NCI-H345 (cell line): ENCODE measurements at regions not wholly inside any gene's neighbourhood (a gene's known extent, or its start where the extent isn't known, plus 50 kb on each side); places are given as distances from the start of the nearest gene placed in this dataset.
"Not testable (repeated sequence)": the region's sequence is repeated elsewhere in the genome, so short reads cannot be mapped to it uniquely, and the experiment has no call there.

Source experiments
- DNase-seq: peaks from one replicate; lab custom pipeline; 2025; lab: John Stamatoyannopoulos, UW

DNA sequence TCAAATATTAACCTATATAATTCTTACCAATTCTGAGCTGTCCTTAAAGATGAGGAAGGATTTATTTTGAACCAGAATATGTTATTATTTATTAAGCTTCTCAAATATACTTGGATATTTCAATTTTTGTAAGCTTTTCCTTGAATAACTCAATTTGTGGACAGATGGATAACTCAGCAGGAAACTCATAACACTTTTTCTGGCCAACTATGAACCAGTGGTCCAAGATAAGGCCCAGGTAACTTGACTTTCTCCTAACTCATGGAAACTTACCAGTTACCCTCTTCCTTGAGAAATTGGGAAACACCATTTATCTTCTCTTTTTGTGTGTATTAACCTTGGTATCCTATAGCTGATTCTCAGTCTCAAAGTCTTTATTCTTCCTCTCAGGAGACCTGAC is 427.5 kb upstream of the SYNCRIP start:
- DNase-seq = no peak

DNA sequence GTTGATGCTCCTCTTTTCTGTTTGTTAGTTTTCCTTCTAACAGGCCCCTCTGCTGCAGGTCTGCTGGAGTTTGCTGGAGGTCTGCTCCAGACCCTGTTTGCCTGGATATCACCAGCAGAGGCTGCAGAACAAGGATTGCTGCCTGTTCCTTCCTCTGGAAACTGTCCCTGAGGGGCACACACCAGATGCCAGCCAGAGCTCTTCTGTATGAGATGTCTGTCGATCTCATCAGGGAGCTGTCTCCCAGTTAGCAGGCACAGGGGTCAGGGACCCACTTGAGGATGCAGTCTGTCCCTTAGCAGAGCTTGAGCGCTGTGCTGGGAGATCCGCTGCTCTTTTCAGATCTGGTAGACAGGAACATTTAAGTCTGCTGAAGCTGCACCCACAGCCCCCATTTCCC is 422.3 kb upstream of the SYNCRIP start:
- not testable (repeated sequence) for DNase-seq

DNA sequence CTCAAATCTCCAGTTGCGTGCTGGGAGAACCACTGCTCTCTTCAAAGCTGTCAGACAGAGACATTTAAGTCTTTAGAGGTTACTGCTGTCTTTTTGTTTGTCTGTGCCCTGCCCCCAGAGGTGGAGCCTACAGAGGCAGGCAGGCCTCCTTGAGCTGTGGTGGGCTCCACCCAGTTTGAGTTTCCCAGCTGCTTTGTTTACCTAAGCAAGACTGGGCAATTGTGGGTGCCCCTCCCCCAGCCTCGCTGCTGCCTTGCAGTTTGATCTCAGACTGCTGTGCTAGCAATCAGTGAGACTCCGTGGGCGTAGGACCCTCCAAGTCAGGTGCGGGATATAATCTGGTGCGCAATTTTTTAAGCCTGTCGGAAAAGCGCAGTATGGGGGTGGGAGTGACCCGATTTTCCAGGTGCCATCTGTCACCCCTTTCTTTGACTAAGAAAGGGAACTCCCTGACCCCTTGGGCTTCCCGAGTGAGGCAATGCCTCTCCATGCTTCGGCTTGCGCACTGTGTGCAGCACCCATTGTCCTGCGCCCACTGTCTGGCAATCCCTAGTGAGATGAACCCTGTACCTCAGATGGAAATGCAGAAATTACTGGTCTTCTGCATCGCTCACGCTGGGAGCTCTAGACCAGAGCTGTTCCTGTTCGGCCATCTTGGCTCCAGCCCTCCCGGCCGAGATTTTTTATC is 414.8 kb upstream of the SYNCRIP start:
- not testable (repeated sequence) for DNase-seq

DNA sequence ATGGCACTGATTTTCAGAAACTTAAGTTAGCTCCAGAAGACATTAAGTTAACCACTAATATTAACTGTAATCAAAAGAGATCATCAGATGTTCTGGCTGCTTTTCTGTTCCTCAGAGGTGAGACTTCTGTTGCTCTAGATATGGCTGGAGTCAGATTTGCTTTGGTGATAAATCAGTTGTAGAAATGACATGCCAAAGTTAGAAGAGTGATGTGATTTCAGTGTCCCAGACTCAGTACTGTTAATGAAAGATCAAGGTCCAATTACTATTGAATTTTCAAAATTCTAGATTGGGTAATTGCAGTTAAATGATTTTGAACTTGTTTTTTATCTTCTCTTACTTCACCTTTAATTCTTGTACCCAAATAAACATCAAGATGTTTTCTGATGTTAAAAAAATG is 402.4 kb upstream of the SYNCRIP start:
- no peak for DNase-seq

DNA sequence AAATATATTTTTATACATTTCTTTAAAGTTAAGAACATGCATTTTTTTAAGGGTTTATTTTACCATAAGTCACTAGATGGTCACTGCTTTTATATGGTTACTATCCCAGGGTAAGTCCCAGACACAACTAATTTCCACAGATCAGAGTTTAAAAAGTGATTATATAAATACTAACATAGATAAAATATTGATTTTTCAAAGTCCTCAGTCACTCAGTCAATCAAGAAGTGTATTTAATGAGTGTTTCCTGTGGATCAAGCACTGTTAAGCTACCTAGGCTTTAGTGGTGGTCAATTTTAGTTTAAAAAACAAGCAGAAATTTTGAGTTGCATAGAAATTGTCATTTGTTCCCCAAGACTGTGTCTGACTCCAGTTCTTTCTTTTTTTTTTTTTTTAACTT is 399.5 kb upstream of the SYNCRIP start:
- DNase-seq = no peak

DNA sequence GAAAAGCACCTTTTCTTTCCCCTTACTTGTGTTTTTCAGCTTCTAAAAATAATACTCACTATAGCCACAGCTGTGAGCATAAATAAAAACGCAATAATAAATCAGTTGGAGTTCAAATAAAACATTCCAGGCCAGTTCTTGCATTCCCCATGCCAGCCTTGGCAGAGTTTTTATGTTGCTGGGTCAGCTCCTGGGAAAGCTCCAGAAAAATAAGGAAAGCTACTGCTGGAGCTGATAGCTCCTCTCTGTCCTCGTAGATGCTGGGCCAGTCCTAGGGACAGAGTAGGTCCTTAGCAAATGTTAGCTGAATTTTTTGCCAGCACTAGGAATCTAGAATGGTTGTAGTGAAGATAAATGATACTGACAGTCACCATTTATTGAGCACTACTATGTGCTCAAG is 389.0 kb upstream of the SYNCRIP start:
- DNase-seq = no peak

DNA sequence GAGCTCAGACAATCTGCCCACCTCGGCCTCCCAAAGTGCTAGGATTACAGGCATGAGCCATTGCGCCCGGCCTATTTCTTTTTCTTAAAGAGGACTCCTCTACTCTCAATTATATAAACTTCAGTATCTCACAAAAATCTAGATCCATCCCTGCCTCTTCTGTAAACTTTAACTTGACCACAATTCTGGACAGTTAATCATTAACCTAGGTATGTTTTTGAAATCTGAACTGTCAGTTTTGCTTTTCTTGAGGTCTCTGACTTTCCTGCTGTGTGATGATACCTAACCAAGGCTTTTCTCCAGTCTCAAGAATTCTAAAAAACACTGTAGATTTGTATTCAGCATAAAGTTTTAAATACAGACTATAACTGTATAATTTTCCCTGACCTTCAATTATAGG is 388.2 kb upstream of the SYNCRIP start:
- no peak for DNase-seq

DNA sequence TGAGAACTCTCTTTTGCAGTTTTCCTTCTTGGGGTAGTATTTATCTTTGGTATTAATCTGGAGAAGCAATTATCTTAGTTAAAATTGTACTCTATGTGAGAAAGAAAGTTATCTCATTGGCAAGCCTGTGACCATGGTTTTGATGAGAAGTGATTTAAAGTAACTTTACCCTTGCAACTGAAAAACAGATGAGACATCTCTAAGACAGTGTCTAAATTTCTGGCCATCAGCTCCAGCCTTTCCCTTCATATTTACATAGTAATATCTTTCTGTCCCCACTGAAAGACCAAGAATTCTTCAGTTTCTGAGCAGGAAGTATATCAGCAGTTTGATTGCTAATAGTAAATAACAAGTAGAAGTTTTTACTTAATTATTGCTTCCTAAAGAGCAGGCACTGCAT is 386.1 kb upstream of the SYNCRIP start:
- no peak for DNase-seq

DNA sequence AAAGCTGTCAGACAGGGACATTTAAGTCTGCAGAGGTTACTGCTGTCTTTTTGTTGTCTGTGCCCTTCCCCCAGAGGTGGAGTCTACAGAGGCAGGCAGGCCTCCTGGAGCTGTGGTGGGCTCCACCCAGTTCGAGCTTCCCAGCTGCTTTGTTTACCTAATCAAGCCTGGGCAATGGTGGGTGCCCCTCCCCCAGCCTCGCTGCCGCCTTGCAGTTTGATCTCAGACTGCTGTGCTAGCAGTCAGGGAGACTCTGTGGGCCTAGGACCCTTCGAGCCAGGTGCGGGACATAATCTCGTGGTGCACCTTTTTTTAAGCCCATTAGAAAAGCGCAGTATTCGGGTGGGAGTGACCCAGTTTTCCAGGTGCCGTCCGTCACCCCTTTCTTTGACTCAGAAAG is 384.2 kb upstream of the SYNCRIP start:
- not testable (repeated sequence) for DNase-seq

DNA sequence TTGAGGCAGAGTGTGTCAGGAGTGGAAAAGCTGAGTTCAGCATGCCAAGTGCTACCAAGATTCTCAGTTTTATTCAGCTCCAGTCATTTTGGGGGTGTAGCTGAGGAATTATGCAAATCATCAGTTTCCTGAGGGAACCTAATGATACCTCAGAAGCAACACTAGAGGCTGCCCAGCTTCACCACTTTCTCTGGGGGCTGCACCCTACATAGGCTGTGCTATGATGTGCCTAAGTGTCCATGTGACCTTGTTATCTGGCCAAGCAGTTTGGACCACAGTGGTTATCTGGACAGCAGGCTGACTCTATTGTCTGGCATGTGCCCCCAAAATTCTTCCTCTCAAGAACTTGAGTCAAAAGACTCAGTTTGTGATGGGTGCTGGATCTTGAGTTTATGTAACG is 374.6 kb upstream of the SYNCRIP start:
- DNase-seq = no peak

DNA sequence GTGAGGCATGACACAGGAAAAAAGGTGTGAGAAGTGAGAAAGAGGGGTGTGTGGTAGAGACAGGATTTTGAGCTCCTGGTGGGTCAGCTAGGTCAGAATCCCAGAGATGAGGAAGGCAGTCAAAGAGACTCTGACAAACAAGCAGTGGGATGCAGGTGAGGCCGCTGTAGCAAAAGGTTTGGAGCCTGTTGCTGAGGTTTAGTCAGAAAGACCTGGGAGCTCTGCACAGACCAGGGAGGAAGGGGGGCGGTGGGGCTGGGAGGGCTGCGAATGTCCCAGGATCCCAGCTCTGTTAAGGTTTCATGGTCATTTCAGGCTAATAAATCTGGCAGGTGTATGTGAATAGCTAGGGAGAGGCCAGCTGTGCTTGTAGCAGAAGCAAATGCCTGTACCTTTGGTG is 373.9 kb upstream of the SYNCRIP start:
- DNase-seq = no peak

DNA sequence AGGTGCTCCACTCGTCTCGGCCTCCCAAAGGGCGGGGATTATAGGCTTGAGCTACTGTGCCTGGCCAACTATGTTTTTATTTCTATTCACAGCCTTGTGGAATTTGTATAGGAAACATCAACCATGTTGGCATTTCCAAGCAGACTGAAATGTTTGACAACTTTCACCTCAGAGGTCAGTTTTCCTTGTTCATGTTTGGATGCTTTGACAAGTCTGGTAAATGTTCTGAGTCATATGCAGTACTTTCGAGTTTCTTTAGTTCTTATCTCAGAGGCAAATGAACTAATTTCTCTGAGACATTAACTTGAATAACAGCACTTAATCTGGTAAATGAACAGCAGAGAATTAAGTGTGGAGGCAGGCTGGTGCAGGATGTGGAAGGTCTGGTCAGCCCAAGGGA is 373.4 kb upstream of the SYNCRIP start:
- no peak for DNase-seq

DNA sequence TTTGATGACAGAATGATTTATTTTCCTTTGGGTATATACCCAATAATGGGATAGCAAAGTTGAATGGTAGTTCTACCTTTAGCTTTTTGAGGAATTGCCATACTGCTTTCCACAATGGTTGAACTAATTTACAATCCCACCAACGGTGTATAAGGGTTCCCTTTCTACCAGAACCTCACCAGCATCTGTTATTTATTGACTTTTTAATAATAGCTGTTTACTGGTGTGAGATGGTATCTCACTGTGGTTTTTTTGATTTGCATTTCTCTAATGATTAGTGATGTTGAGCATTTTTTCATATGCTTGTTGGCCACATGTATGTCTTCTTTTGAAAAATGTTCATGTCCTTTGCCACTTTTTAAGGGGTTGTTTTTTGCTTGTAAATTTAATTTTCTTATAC is 370.3 kb upstream of the SYNCRIP start:
- DNase-seq = not testable (repeated sequence)

DNA sequence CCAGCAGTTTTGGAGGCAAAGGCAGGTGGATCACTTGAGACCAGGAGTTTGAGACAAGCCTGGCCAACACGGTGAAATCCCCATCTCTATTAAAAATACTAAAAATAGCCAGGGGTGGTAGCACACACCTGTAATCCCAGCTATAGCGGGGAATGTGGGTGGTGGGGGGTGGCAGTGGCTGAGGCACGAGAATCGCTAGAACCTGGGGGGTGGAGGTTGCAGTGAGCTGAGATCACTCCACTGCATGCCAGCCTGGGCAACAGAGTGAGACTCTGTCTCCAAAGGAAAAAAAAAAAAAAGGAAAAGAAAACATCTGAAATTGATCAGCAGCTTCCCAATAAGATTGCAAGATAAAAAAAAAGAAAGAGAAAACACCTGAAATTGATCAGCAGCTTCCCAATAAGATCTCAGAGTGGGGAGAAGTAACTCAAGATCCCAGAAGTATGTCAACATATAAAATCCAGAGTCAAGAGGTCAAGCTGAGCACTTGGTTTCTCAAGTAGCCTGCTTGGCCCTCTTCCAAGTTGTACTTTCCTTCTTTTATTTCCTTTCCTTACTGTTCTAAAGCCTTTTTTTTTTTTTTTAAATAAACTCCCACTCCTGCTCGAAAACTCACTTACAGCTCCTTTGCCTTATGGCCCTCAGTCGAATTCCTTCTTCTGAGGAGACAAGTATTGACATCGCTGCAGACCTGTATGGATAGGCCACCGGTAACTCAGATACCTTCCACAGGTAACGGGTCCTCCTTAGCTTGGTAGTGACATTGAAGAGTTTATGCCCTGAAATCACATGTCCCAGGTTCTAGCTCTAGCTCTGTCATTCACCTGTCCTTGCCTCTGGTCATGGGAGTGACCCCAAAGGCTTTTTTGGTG is 368.5 kb upstream of the SYNCRIP start:
- no peak for DNase-seq

DNA sequence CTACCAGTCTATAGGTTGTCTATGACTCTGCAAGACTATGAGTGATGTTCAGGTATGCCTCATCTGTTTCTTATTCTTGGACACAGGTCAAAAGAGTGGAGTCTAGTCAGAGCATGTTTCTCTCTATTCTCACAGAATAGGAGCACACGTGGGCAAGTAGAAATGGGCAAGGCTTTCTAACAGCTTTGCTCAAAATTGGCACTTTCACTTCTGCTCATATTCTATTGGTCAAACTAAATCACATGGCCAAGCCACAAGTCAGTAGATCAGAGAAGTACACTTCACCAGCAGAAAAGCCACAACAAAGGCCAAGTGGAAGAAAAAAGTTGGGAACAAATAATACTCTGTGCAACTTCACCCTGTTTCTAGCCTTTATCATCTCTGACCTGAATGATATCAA is 354.5 kb upstream of the SYNCRIP start:
- DNase-seq = no peak

DNA sequence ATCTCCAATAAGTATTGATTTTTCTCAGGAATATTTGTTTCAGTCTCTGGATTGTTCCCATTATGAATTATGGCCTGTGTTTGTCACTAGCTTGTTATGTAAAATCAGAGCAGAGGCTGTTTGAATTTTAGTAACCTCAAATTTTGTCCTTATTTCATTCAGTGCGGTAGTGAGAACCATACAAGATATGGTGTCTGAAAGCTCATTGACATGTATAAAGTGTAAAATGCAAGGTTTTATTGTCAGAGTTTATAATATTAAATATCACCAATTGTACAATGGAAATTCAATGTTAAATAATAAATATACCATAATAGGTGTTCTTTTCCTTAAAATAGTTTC is 353.3 kb upstream of the SYNCRIP start:
- no peak for DNase-seq

DNA sequence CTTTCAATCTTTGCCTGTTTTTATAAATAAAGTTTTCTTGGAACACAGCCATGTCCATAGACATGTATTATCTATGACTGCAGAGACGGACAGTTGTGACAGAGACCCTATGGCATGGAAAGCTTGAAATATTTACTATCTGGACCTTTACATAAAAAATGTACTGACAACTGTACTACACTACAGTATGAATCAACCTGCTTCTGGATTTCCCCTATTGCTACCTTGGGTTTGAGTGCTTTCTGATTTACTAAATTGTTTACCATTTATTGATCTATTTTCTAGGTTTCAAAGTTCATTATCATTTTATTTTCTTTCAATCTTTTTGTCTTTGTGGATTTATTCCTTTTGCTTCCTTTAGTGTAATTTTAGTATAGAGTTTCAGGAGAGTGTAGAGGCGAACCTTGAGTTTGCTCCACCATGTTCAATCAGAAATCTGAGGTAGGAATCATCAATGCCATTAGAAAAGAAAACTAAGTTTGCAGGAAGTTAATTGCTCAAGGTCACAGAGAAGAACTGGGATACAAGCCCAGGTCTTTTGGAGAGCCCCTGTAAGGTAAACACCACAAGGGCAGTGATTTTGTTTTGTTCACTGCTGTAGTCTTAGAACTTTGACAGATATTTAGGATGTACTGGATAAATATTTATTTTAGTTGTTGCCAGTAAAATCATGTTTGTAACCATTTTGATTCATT is 352.8 kb upstream of the SYNCRIP start:
- no peak for DNase-seq

DNA sequence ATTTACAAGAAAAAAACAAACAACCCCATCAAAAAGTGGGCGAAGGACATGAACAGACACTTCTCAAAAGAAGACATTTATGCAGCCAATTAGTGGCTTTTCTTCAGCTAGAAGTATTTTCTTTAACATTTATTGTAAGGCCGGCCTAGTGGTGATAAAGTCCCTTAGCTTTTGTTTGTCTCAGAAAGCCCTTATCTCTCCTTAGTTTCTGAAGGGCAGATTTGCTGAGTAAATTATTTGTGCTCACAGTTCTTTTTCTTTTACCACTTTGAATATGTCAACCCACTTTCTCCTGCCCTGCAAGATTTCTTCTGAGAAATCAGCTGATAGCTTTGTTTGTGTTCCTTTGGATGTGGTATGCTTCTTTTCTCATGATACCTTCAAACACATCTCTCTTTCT is 344.0 kb upstream of the SYNCRIP start:
- DNase-seq = no peak

DNA sequence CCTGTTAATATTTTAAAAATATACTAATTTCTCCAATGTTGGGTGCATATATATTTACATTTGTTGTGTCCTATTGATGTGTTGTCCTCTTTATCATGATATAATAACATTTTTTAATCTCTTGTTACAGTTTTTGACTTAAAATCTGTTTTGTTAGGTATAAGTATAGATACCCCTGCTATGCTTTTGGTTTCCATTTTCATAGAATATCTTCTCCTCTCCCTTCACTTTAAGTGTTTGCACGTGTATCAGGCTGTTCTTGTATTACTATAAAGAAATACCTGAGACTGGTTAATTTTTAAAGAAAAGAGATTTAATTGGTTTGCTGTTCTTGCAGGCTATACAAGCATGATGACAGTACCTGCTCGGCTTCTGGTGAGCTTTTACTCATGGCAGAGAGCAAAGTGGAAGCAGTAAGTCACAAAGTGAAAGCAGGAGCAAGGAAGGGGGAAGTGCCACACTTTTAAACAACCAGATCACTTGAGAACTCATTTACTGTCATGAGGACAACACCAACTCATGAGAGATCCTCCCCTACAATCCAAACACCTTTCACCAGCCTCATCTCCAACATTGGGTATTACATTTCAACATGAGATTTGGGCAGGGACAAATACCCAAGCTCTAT is 340.5 kb upstream of the SYNCRIP start:
- no peak for DNase-seq

DNA sequence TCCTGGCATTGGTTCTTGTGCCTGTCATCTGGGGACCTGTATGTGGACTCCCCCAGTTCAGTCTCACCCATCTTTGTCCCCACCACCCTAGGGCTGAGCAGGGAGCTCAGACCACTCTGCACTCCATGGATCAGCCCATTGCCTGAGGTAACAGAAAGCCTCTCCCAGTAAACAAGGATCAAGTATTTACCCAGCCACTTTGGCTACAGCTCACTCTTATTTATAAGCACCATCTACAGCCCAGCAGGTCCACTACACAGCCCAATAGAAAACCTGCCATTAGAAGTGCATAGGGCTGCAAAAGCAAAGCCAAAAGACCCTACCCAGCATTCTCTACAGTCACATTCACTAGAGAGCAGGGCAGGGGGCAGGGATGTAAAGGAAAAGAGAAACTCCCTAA is 335.0 kb upstream of the SYNCRIP start:
- no peak for DNase-seq

DNA sequence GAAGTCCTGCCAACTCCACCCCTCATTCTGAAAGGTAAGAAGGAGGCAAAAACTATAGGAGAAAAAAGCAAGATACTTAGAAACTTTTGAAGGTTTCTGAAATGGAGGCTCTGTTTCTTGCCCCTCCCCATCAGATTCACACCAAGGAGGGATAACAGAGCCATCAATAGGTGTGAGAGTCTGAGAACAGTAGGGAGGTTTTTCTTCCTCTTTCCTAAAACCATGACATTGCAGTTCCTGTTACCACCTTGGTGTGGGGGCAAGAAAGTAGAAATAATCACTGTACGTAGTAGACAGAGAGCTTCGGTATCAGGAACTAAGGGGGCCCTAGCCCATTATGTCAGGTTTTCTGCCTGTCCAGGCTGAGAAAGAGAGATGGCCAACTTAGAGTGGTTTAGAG is 333.3 kb upstream of the SYNCRIP start:
- no peak for DNase-seq

DNA sequence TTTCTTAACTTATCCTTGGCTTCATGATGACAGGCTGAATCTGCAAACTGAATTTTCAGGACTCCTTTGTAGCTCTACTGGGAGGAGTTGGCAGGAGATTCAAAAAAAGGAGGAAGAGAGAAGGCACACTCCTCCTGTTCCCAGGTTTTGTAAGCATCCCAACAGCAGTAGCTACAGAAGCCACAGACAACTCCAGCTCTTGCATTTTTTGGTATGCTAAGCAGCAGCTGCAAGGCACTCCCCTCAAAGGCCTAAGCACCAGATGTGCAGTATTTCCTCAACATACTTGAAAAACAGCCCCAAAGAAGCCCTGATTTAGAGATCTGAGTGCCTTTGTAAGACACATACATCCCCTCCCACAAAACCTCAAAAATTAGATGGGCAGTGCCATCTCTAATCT is 328.6 kb upstream of the SYNCRIP start:
- no peak for DNase-seq

DNA sequence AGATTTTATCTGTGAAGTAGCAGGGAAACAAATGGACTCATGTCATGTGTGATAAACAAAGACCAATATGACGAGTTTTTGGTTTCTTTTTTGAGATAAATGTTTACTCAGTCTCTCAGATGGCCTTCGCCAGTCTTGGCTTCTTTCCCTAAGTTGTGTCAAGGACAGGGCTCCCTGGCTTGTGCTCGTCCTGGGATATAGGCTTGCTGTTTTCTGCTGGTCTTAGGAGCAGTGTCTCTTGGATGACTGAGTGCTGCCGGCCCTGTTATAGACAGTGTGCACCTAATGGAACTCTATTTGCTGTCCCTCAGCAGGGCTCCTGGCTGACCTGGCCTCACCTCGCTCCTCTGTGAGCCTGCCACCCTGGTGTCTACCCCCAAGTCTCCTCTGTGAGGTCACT is 324.1 kb upstream of the SYNCRIP start:
- DNase-seq = no peak
